Activated T-cell treated with anti-CD3 and anti-CD28 coated beads, Interleukin-2, amount 50 U/mL, for 24 hours (primary cell): ENCODE measurements at regions not wholly inside any gene's neighbourhood (a gene's known extent, or its start where the extent isn't known, plus 50 kb on each side); places are given as distances from the start of the nearest gene placed in this dataset.
"Not testable (repeated sequence)": the region's sequence is repeated elsewhere in the genome, so short reads cannot be mapped to it uniquely, and the experiment has no call there.

ENCODE experiments used
- DNase-seq: peaks from one replicate; pipeline ENCODE4 v3.0.0-alpha.2; 2020
- H3K27ac Mint-ChIP-seq: 2 replicates; pipeline ENCODE4 v1.8.0; 2020; ENCODE audit warnings: mild to moderate bottlenecking, mixed read lengths
- H3K27me3 Mint-ChIP-seq: 2 replicates; pipeline ENCODE4 v1.8.0; 2020; ENCODE audit warnings: mixed read lengths
- H3K36me3 Mint-ChIP-seq: 2 replicates; pipeline ENCODE4 v1.8.0; 2020; ENCODE audit warnings: low read depth, mixed read lengths
- H3K4me1 Mint-ChIP-seq: 2 replicates; pipeline ENCODE4 v1.8.0; 2020; ENCODE audit warnings: low read depth, mixed read lengths
- H3K4me3 Mint-ChIP-seq: 2 replicates; pipeline ENCODE4 v1.8.0; 2020; ENCODE audit warnings: mild to moderate bottlenecking, moderate library complexity, mixed read lengths
- H3K9me3 Mint-ChIP-seq: 2 replicates; pipeline ENCODE4 v1.8.0; 2020; ENCODE audit warnings: mixed read lengths

GRCh38 chr22:22984967-22985366 is 85.4 kb upstream of the GNAZ start:
- peaks cover 5% of the 10 kb centered on the region for H3K9me3 Mint-ChIP-seq
- peaks cover 19% of the 10 kb centered on the region for H3K27me3 Mint-ChIP-seq
- DNase-seq, result no peak
- no peaks in the 10 kb centered on the region for H3K36me3 Mint-ChIP-seq
- no peak overlapping the region for H3K27ac Mint-ChIP-seq
- H3K4me1 Mint-ChIP-seq, result peaks cover 4% of the 10 kb centered on the region
- no peak overlapping the region for H3K4me3 Mint-ChIP-seq

GRCh38 chr22:22986008-22986407 is 84.3 kb upstream of the GNAZ start:
- no peak overlapping the region for H3K4me3 Mint-ChIP-seq
- no peaks in the 10 kb centered on the region for H3K9me3 Mint-ChIP-seq
- H3K36me3 Mint-ChIP-seq, result no peaks in the 10 kb centered on the region
- peaks cover 4% of the 10 kb centered on the region for H3K4me1 Mint-ChIP-seq
- DNase-seq, result no peak
- H3K27ac Mint-ChIP-seq, result no peak overlapping the region
- H3K27me3 Mint-ChIP-seq, result peaks cover 28% of the 10 kb centered on the region

- H3K36me3 Mint-ChIP-seq, result no peaks in the 10 kb centered on the region
- no peak overlapping the region for H3K27ac Mint-ChIP-seq
- no peaks in the 10 kb centered on the region for H3K9me3 Mint-ChIP-seq
- peaks cover 29% of the 10 kb centered on the region for H3K27me3 Mint-ChIP-seq
- H3K4me3 Mint-ChIP-seq, result no peak overlapping the region
- peaks cover 4% of the 10 kb centered on the region for H3K4me1 Mint-ChIP-seq
- no peak for DNase-seq
Measured at GRCh38 chr22:22986640-22987039, 83.7 kb upstream of the GNAZ start.

- Mint-ChIP-seq H3K4me1 (peaks cover 4% of the 10 kb centered on the region), H3K4me3 (no peak overlapping the region), H3K9me3 (no peaks in the 10 kb centered on the region), H3K36me3 (no peaks in the 10 kb centered on the region), H3K27me3 (peaks cover 38% of the 10 kb centered on the region), H3K27ac (no peak overlapping the region)
- DNase-seq, result no peak
Measured at GRCh38 chr22:22988150-22988549, 82.2 kb upstream of the GNAZ start.

GRCh38 chr22:22988785-22989184 is 81.5 kb upstream of the GNAZ start:
- Mint-ChIP-seq H3K27ac (no peak overlapping the region), H3K4me1 (no peaks in the 10 kb centered on the region)

GRCh38 chr22:22989856-22990255 is 80.5 kb upstream of the GNAZ start:
- no peaks in the 10 kb centered on the region for H3K36me3 Mint-ChIP-seq
- H3K27me3 Mint-ChIP-seq, result peaks cover 51% of the 10 kb centered on the region
- no peak overlapping the region for H3K27ac Mint-ChIP-seq
- H3K4me3 Mint-ChIP-seq, result no peak overlapping the region
- DNase-seq, result no peak
- no peaks in the 10 kb centered on the region for H3K4me1 Mint-ChIP-seq
- no peaks in the 10 kb centered on the region for H3K9me3 Mint-ChIP-seq

More at GRCh38 chr22:22988785-22989184, 81.5 kb upstream of the GNAZ start:
- Mint-ChIP-seq H3K9me3 (no peaks in the 10 kb centered on the region), H3K4me3 (no peak overlapping the region), H3K36me3 (no peaks in the 10 kb centered on the region), H3K27me3 (peaks cover 42% of the 10 kb centered on the region)
- no peak for DNase-seq

- H3K27me3 Mint-ChIP-seq, result peaks cover 54% of the 10 kb centered on the region
Measured at GRCh38 chr22:22990711-22991505, 79.4 kb upstream of the GNAZ start.

GRCh38 chr22:22992474-22992873 is 77.8 kb upstream of the GNAZ start:
- no peak overlapping the region for H3K27ac Mint-ChIP-seq
- no peak overlapping the region for H3K4me3 Mint-ChIP-seq

More at GRCh38 chr22:22990711-22991505, 79.4 kb upstream of the GNAZ start:
- H3K4me1 Mint-ChIP-seq, H3K36me3 Mint-ChIP-seq, DNase-seq, H3K4me3 Mint-ChIP-seq, H3K27ac Mint-ChIP-seq, H3K9me3 Mint-ChIP-seq: not testable (repeated sequence)

GRCh38 chr22:22993184-22993583 is 77.1 kb upstream of the GNAZ start:
- H3K27me3 Mint-ChIP-seq, result peaks cover 54% of the 10 kb centered on the region

More at GRCh38 chr22:22992474-22992873, 77.8 kb upstream of the GNAZ start:
- H3K9me3 Mint-ChIP-seq, result peaks cover 15% of the 10 kb centered on the region
- peaks cover 50% of the 10 kb centered on the region for H3K27me3 Mint-ChIP-seq
- no peaks in the 10 kb centered on the region for H3K36me3 Mint-ChIP-seq
- H3K4me1 Mint-ChIP-seq, result no peaks in the 10 kb centered on the region
- DNase-seq, result no peak

GRCh38 chr22:22995166-22995565 is 75.2 kb upstream of the GNAZ start:
- H3K9me3 Mint-ChIP-seq, result peaks cover 21% of the 10 kb centered on the region
- DNase-seq, result no peak
- H3K4me1 Mint-ChIP-seq, result no peaks in the 10 kb centered on the region
- H3K36me3 Mint-ChIP-seq, result no peaks in the 10 kb centered on the region
- peaks cover 62% of the 10 kb centered on the region for H3K27me3 Mint-ChIP-seq
- no peak overlapping the region for H3K27ac Mint-ChIP-seq
- H3K4me3 Mint-ChIP-seq, result no peak overlapping the region

More at GRCh38 chr22:22993184-22993583, 77.1 kb upstream of the GNAZ start:
- Mint-ChIP-seq H3K27ac (no peak overlapping the region), H3K4me3 (no peak overlapping the region), H3K4me1 (no peaks in the 10 kb centered on the region), H3K9me3 (peaks cover 21% of the 10 kb centered on the region), H3K36me3 (no peaks in the 10 kb centered on the region)
- DNase-seq, result no peak

GRCh38 chr22:22996511-22997261 is 73.6 kb upstream of the GNAZ start:
- H3K4me1 Mint-ChIP-seq, result no peaks in the 10 kb centered on the region
- no peak overlapping the region for H3K4me3 Mint-ChIP-seq
- peaks cover 21% of the 10 kb centered on the region for H3K9me3 Mint-ChIP-seq
- peaks cover 67% of the 10 kb centered on the region for H3K27me3 Mint-ChIP-seq
- no peak for DNase-seq
- H3K27ac Mint-ChIP-seq, result no peak overlapping the region
- H3K36me3 Mint-ChIP-seq, result no peaks in the 10 kb centered on the region

- H3K27me3 Mint-ChIP-seq, result peaks cover 71% of the 10 kb centered on the region
- DNase-seq, result no peak
- peaks cover 21% of the 10 kb centered on the region for H3K9me3 Mint-ChIP-seq
- no peaks in the 10 kb centered on the region for H3K4me1 Mint-ChIP-seq
- no peak overlapping the region for H3K4me3 Mint-ChIP-seq
- H3K27ac Mint-ChIP-seq, result no peak overlapping the region
- H3K36me3 Mint-ChIP-seq, result no peaks in the 10 kb centered on the region
Measured at GRCh38 chr22:22997262-22997898, 72.9 kb upstream of the GNAZ start.

- no peaks in the 10 kb centered on the region for H3K4me1 Mint-ChIP-seq
- DNase-seq, result no peak
- peaks cover 21% of the 10 kb centered on the region for H3K9me3 Mint-ChIP-seq
- no peak overlapping the region for H3K27ac Mint-ChIP-seq
- H3K4me3 Mint-ChIP-seq, result no peak overlapping the region
- peaks cover 70% of the 10 kb centered on the region for H3K27me3 Mint-ChIP-seq
- H3K36me3 Mint-ChIP-seq, result no peaks in the 10 kb centered on the region
Measured at GRCh38 chr22:22997988-22998387, 72.3 kb upstream of the GNAZ start.

- DNase-seq, result no peak
- no peak overlapping the region for H3K4me3 Mint-ChIP-seq
- peaks cover 71% of the 10 kb centered on the region for H3K27me3 Mint-ChIP-seq
Measured at GRCh38 chr22:22999523-22999922, 70.8 kb upstream of the GNAZ start.

More at GRCh38 chr22:22999523-22999922, 70.8 kb upstream of the GNAZ start:
- Mint-ChIP-seq H3K9me3 (peaks cover 21% of the 10 kb centered on the region), H3K4me1 (no peaks in the 10 kb centered on the region), H3K36me3 (no peaks in the 10 kb centered on the region), H3K27ac (no peak overlapping the region)
